ENCODE measurements at regions not wholly inside any gene's neighbourhood (a gene's known extent, or its start where the extent isn't known, plus 50 kb on each side); places are given as distances from the start of the nearest gene placed in this dataset.

DNA sequence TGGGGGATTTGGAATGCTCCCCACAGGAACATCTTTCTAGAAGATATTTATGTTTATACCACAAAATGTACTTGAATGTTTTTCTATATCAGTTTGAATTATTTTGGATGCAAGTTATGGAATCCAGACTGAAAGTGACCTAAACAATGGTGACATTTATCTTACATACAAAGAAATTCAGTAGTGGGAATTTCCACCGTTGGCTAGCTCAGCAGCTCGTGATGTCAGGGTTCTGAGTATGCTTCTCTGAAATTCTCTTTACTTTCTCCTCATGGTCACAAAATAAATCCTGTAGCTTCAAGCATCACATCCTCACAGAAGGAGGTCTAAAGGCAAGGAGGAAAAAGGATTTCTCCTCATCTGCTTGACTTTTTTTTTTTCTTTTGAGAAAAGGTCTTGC lies 105.3 kb downstream of the AKAIN1 start:
- no peak for DNase-seq

- no peak for DNase-seq
Measured at GRCh38 chr18:5075297-5075696, 121.8 kb downstream of the AKAIN1 start.

DNA sequence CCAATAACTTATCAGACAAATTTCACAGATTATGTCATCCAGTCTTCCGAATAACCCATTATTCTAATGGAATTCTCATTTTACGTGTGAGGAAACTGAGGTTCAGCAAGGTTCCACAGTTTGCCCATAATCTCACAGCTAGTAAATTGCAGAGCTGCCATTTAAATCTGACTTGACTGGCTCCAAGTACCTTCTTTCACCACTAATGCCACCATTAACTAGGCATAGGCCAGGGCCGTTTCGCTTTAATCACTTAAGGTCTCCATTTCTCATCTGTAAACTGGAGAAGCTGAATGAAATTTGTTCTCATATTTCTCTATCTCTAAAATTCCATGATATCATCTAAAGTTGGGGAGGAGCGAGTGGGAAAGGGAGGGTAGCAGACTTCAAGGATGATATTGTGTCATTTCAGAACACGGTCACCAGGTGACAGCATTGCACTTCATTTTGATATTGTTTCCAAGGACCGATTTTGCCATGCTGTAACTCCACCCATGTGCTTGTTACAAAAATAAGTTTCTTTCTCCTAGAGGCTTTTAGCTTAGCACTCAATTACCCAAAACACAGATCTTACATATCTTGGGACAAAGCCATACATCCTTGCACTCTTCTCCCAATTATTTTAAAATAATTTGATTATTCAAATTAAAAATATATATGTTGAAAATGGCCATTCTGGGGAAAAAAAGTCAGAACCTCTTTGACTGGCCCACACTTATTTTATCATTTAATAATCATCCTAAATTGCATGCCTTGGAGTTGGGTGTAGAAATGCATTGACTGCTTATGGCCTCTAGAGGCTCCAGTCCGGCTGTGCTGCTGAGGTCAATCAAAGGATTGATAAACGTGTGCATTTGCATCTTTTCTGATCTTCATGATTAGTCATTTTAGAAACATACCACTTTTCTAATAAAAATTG lies 123.8 kb downstream of the AKAIN1 start:
- DNase-seq = peak; percentile 28 to 50 (median 38)

DNA sequence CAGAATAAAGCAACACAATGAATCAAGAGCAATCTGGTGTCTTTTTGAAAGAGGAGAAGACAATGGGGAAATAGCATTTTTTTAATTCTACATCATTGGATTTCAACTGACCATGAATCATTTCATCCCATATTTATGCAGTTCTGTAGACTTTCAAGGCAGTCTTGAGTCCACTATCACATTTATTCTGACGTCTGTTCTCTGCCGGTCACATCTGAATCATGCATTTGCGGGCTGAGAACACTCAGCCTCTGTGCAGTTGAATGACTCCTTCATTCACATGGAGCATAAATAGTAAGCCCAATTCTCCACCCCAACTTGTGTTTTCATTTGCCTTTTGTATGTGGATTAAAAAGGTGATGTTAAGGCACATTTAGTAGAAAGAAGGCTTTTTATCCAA lies 128.2 kb downstream of the AKAIN1 start:
- no peak for DNase-seq

DNA sequence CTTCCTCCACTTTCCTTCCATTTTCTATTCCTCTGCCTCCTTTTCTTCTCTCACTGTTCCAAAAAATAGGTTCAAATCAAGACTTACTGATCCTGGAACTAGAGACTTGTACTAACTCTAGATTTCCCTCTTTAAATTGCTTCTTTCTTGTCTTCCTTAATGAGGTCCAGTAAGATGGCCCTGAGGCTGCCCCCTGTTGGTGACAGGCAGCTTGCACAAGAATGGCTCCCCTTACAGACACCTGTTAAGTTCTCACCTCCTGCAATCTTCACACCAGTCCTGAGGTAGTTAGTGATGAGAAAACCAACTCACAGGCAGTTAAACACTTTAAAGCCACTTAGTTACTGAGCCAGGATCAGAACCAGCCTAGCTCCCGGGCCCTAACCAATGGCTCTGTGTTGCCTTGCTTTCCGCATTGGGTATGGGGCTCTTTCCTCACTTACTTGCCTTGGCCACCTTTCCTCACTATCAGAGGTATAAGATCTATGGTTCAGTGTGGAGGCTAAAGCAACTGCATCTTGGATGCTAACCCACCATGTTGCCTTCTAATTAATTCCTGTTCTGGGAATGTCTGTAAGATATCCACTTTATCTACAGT lies 130.6 kb downstream of the AKAIN1 start:
- DNase-seq = peak in 2 of 3 donors; percentile 28 to 46

DNA sequence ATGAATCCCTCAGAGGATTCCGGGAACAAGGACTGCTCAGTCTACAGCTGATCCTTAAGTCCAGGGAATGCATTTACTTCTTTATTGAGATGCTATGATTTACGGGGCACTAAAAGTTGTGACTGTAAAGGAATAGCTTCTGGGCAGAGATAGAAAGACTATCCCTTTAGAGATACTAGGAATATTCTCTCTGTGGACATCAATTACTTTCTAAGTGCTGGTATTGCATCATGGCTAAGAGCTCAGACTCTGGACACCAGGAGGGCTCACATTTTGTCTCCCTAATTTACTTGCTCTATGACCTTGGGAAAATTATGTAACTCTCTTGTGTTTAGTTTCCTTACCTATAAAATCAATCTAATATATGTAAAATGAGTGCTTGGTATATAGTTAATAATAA lies 131.4 kb downstream of the AKAIN1 start:
- no peak for DNase-seq

GRCh38 chr18:5064841-5065370 lies 132.2 kb downstream of the AKAIN1 start:
- no peak for DNase-seq

- DNase-seq = no peak
Measured at GRCh38 chr18:5061785-5062184, 135.3 kb downstream of the AKAIN1 start.

DNA sequence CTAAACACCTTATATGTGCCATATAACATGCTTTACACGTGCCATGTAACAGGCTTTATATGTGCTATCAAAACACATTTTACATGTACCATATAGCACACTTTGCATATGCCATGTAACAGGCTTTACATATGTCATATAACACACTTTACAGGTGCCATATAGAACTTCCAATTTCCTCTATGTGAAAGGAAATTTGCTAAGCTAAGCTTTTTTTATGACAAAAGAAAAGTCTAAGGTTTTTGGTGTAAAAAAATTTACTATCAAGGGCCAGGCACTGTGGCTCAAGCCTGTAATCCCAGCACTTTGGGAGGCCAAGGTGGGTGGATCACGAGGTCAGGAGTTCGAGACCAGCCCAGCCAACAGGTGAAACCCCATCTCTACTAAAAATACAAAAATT lies 136.5 kb downstream of the AKAIN1 start:
- no peak for DNase-seq

GRCh38 chr18:5059696-5060032 lies 137.4 kb downstream of the AKAIN1 start:
- DNase-seq = no peak

DNA sequence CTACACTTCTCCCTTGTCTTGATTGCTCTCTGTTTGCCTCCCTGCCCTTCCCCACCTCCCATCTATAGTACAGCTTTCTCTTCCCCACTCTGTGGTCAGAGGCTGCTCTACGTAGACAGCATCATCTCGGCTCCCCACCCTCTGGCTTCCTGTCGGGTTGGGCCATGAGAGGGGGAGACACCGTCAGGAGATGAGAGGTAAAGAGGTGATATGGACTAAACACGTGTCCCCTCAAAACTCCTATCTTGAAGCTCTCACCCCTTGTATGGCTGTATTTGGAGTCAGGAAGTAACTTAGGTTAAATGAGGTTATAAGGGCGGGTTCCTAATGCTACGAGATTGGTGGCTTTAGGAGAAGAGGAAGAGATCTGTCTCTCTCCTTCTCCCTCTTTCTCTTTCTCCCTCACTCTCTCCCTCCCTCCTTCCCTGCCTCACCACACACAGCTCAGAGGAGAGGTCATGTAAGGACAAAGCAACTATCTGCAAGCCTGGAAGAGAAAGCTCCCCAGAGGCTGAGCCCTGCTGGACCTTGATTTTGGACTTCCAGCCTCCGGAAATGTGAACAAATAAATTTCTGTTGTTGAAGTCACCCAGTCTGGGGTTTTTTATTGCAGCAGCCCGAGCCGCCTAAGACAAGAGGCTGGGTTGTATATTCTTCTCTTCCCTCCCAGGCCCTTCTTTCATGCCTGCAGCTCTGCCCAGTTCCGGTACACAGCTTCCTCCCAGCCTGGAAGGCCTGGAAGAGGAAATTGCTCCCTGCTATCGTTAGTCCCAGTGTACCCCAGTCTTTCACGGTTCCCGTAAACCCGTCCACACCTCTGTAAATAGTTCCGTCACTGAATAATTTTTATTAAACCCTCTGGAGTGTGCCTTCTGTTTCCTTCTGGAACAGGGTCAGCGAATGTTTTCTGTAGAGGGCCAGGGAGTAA lies 138.0 kb downstream of the AKAIN1 start:
- peak in 2 of 3 donors; percentile 14 to 21 for DNase-seq

GRCh38 chr18:5057386-5058348 lies 139.4 kb downstream of the AKAIN1 start:
- DNase-seq = peak; percentile 70 to 79 (median 75)

GRCh38 chr18:5052491-5052890 lies 144.6 kb downstream of the AKAIN1 start:
- DNase-seq = no peak

DNA sequence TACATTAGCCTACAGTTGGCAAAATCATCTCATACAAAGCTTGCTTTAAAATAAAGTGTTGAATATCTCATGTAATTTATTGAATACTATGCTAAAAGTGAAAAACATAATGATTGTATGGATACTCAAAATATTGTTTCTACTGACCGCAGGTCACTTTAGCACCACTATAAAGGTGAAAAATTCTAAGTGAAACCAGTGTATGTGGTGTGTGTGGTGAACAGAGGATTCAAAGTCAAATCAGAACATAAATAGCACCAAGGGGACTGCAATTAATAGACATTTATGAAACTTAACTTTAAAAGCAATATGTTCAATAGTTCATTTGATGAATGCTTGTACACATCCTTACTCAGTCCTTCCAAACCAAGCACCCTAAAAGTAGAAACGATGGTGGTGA lies 145.8 kb downstream of the AKAIN1 start:
- no peak for DNase-seq

- no peak for DNase-seq
Measured at GRCh38 chr18:5049124-5049523, 147.9 kb downstream of the AKAIN1 start.

GRCh38 chr18:5040476-5040875 lies 156.6 kb downstream of the AKAIN1 start:
- no peak for DNase-seq

GRCh38 chr18:5036523-5036922 lies 160.5 kb downstream of the AKAIN1 start:
- DNase-seq = no peak

DNA sequence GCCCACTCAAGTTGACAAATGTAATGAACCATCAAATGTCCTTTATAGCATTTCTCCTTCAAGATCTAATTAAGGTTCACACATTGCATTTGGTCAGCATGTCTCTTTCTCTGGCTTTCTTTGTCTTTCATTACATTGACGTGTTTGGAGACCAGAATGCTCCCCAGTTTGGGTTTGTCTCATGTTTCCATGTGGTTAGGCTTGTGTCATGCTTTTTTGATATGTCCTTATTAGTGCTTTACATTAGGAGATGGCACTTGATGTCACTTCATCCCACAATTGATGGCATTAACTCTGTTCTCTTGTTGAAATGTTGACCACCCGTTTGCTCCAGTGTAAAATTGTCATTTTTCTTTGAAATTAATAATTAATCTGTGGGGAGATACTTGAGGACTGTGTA lies 165.8 kb downstream of the AKAIN1 start:
- no peak for DNase-seq

- no peak for DNase-seq
Measured at GRCh38 chr18:5030636-5031035, 166.4 kb downstream of the AKAIN1 start.

DNA sequence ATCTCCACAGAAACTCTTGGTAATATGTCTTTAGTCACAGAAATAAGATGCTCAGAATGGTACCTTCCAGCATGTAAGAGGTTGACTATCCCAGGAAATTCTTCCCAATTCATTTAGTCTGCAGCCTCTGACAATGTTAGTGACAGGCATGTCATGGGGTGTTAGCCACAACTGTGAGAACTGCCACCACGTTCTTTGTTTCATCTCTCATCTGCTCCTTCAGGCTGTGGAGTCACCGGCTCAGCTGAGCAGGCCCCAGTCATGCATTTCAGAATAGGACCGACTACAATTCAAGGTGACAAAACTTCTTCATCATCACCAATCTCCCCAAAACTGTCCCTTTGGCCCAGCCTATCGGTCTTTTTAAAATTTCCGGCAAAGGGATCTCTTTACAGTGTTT lies 167.5 kb downstream of the AKAIN1 start:
- no peak for DNase-seq

GRCh38 chr18:5024741-5025140 lies 172.3 kb downstream of the AKAIN1 start:
- DNase-seq = no peak

- DNase-seq = no peak
Measured at GRCh38 chr18:5021558-5021957, 175.5 kb downstream of the AKAIN1 start.
